NT2/D1 (cell line): ENCODE measurements at regions not wholly inside any gene's neighbourhood (a gene's known extent, or its start where the extent isn't known, plus 50 kb on each side); places are given as distances from the start of the nearest gene placed in this dataset.

ENCODE experiments used
- YY1 ChIP-seq: IDR thresholded peaks from 2 replicates; pipeline ENCODE4 v1.6.1; 2011; ENCODE audit not compliant: insufficient read length, insufficient read depth
- ZNF274 ChIP-seq: IDR thresholded peaks from 2 replicates; pipeline ENCODE4 v1.6.1; 2011; ENCODE audit warnings: mild to moderate bottlenecking, low read depth, low read length

- no peak for TF ChIP-seq YY1
- TF ChIP-seq ZNF274: no peak
Observed at GRCh38 chr20:20903773-20904500, 191.5 kb upstream of the RALGAPA2 start.
